HepG2 (cell line): ENCODE measurements at regions not wholly inside any gene's neighbourhood (a gene's known extent, or its start where the extent isn't known, plus 50 kb on each side); places are given as distances from the start of the nearest gene placed in this dataset.

Experiments used
- ATAC-seq: fragments of 200-7000 bp; cut with Tn5 transposase; 3 replicates; pipeline ENCODE4 v1.9.1; 2020; ENCODE audit warnings: mild to moderate bottlenecking, moderate library complexity
- BruUV-seq: library from RNA; stranded (reverse); fragments of 400-500 nt; replicated peaks from 2 replicates; lab custom pipeline; 2021; lab: Mats Ljungman, UMichigan
- CTCF ChIA-PET: fragments of 300-600 bp; formaldehyde crosslinking; extraction: SDS; loops from one replicate; lab custom pipeline; 2021; ENCODE audit warnings: low total read pairs, inconsistent platforms, low intra/inter-chr PET ratio; lab: Yijun Ruan, JAX
- POLR2A ChIA-PET: fragments of 350-600 bp; sonication (Branson Sonifier 250); formaldehyde crosslinking; loops from one replicate; lab custom pipeline; 2020; ENCODE audit warnings: antibody characterized with exemption, inconsistent platforms; lab: Yijun Ruan, JAX
- DNase-seq: peaks from one replicate; pipeline ENCODE4 v3.0.0-alpha.2; 2015; ENCODE audit warnings: low spot score
- FAIRE-seq: peaks from 3 replicates; lab custom pipeline; 2011; peaks lifted over from hg19 to GRCh38; lab: Jason Lieb, UNC
- H2AFZ ChIP-seq: one replicate; pipeline ENCODE4 v1.6.1; 2011; ENCODE audit warnings: low read length, inconsistent platforms
- H3K27ac ChIP-seq: fragments of 300-600 bp; 3 replicates; pipeline ENCODE4 v1.8.0; 2011; ENCODE audit warnings: mixed run types, mild to moderate bottlenecking, mixed read lengths, low read length, inconsistent platforms; ENCODE audit not compliant: insufficient read depth; ENCODE audit errors: extremely low read length
- H3K27me3 ChIP-seq, 2 experiments: fragments of 200-600 bp in 1 of 2; 2 replicates in 1 of 2; 3 replicates in 1 of 2; pipeline versions ENCODE4 v1.6.0 to v1.8.0; 2011; ENCODE audit warnings: low read length in 2 of 2, mild to moderate bottlenecking in 2 of 2, moderate library complexity in 2 of 2, inconsistent platforms in 1 of 2; ENCODE audit not compliant: insufficient read depth in 2 of 2, control insufficient read depth in 1 of 2
- H3K36me3 ChIP-seq, 2 experiments: fragments of 200-600 bp in 1 of 2; replicated peaks in 1 of 2; 2 replicates in 1 of 2; 3 replicates in 1 of 2; pipeline versions ENCODE4 v1.5.1 to v1.8.0; 2011; ENCODE audit warnings: low read length in 2 of 2, inconsistent platforms in 1 of 2; ENCODE audit not compliant: insufficient read depth in 2 of 2, control insufficient read depth in 1 of 2
- H3K4me1 ChIP-seq: 2 replicates; pipeline ENCODE4 v1.5.1; 2012; ENCODE audit warnings: low read length, inconsistent platforms; ENCODE audit not compliant: insufficient read depth
- H3K4me2 ChIP-seq: 2 replicates; pipeline ENCODE4 v1.6.0; 2011; ENCODE audit warnings: low read depth, low read length, inconsistent platforms
- H3K4me3 ChIP-seq, 3 experiments: fragments of 200-600 bp in 1 of 3; sonication (generic), shearing (Covaris generic) in 1 of 3; replicated peaks in 1 of 3; 2 replicates each; pipeline ENCODE4 v1.5.1; 2011 to 2016; ENCODE audit warnings: low read length in 3 of 3, inconsistent platforms in 2 of 3, low read depth in 2 of 3, mild to moderate bottlenecking in 2 of 3, control low read depth in 1 of 3, mixed read lengths in 1 of 3; ENCODE audit not compliant: insufficient read depth in 1 of 3
- H3K79me2 ChIP-seq: one replicate; pipeline ENCODE4 v1.6.1; 2011; ENCODE audit warnings: low read length, inconsistent platforms; ENCODE audit not compliant: insufficient read depth
- H3K9ac ChIP-seq: 2 replicates; pipeline ENCODE4 v1.6.0; 2011; ENCODE audit warnings: mild to moderate bottlenecking, low read depth, low read length, inconsistent platforms; ENCODE audit not compliant: insufficient read depth
- H3K9me3 ChIP-seq: 2 replicates; pipeline ENCODE4 v1.5.1; 2012; ENCODE audit warnings: mild to moderate bottlenecking, low read length
- H4K20me1 ChIP-seq: 2 replicates; pipeline ENCODE4 v1.6.0; 2011; ENCODE audit warnings: inconsistent platforms, mild to moderate bottlenecking, low read length, moderate library complexity; ENCODE audit not compliant: insufficient read depth
- ADNP ChIP-seq: sonication (generic); formaldehyde crosslinking; IDR thresholded peaks from 2 replicates; pipeline ENCODE4 v1.4.0; 2020; ENCODE audit warnings: missing genetic modification reagents
- ARID2 ChIP-seq: sonication (generic); formaldehyde crosslinking; IDR thresholded peaks from 2 replicates; pipeline ENCODE4 v1.8.1; 2022; ENCODE audit warnings: mild to moderate bottlenecking, missing genetic modification reagents, borderline replicate concordance
- HDAC6 ChIP-seq: fragments of 200-600 bp; sonication (generic); IDR thresholded peaks from 2 replicates; pipeline ENCODE4 v1.7.0; 2017; ENCODE audit warnings: mild to moderate bottlenecking, antibody characterized with exemption, low read length, low read depth
- ZFX ChIP-seq: sonication (generic); formaldehyde crosslinking; IDR thresholded peaks from 2 replicates; pipeline ENCODE4 v1.4.0; 2020; ENCODE audit warnings: mild to moderate bottlenecking, low read depth, missing genetic modification reagents, moderate library complexity
- ZMYM4 ChIP-seq: sonication (generic); formaldehyde crosslinking; IDR thresholded peaks from 2 replicates; pipeline ENCODE4 v1.8.1; 2023; ENCODE audit warnings: mild to moderate bottlenecking, missing genetic modification reagents
- ZNF782 ChIP-seq: sonication (generic); formaldehyde crosslinking; IDR thresholded peaks from 2 replicates; pipeline ENCODE4 v1.4.0; 2020; ENCODE audit warnings: missing genetic modification reagents, mild to moderate bottlenecking, borderline replicate concordance
- ZSCAN12 ChIP-seq: sonication (generic); formaldehyde crosslinking; IDR thresholded peaks from 2 replicates; pipeline ENCODE4 v1.9.0; 2021; ENCODE audit warnings: mild to moderate bottlenecking, missing genetic modification reagents
- WGBS: methylation state at CpG from one replicate; pipeline ENCODE4 v1.1.6; 2017; ENCODE audit warnings: low lambda C conversion rate; 5-methylcytosine and 5-hydroxymethylcytosine counted together
- in situ Hi-C: cut with HindIII; loops from 2 replicates; pipeline ENCODE4 v1.10.0; 2017; ENCODE audit warnings: low pct_unique_long_range_greater_than_20kb; ENCODE audit not compliant: extremely low pct_ligation_motif_present
- intact Hi-C: fragments of 100-400 bp; cut with micrococcal nuclease; formaldehyde crosslinking; loops from one replicate; pipeline ENCODE4 v1.10.0; 2022; ENCODE audit not compliant: unreplicated experiment
- TF ChIP-seq, protein P1 (sequence below): IDR thresholded peaks from 2 replicates; pipeline ENCODE4 v1.6.1; 2016; ENCODE audit warnings: low read depth, control low read depth
- TF ChIP-seq, protein P2 (sequence below): sonication (generic); formaldehyde crosslinking; IDR thresholded peaks from 2 replicates; pipeline ENCODE4 v1.4.0; 2020; ENCODE audit warnings: mild to moderate bottlenecking, missing genetic modification reagents
- TF ChIP-seq, protein P3 (sequence below): sonication (generic); formaldehyde crosslinking; IDR thresholded peaks from 2 replicates; pipeline ENCODE4 v1.5.1; 2020; ENCODE audit warnings: mild to moderate bottlenecking, missing genetic modification reagents, borderline replicate concordance

- Histone ChIP-seq H3K4me3 (no peak overlapping the region), H2AFZ (no peak overlapping the region), H4K20me1 (no peaks in the 10 kb centered on the region), H3K79me2 (no peaks in the 10 kb centered on the region), H3K9ac (no peak overlapping the region), H3K36me3 (no peaks in the 10 kb centered on the region), H3K27me3 (peaks cover 5 to 37% of the 10 kb centered on the region in 2 experiments; a peak in 4 of 5 replicates), H3K27ac (no peak overlapping the region), H3K9me3 (peaks cover 4% of the 10 kb centered on the region), H3K4me1 (peaks cover 4% of the 10 kb centered on the region), H3K4me2 (no peak overlapping the region)
- CTCF ChIA-PET, result no interaction called here
- TF ChIP-seq ZMYM4 (CRISPR knock-in tag), result no peak
- TF ChIP-seq, protein P1, sequence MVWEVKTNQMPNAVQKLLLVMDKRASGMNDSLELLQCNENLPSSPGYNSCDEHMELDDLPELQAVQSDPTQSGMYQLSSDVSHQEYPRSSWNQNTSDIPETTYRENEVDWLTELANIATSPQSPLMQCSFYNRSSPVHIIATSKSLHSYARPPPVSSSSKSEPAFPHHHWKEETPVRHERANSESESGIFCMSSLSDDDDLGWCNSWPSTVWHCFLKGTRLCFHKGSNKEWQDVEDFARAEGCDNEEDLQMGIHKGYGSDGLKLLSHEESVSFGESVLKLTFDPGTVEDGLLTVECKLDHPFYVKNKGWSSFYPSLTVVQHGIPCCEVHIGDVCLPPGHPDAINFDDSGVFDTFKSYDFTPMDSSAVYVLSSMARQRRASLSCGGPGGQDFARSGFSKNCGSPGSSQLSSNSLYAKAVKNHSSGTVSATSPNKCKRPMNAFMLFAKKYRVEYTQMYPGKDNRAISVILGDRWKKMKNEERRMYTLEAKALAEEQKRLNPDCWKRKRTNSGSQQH (CRISPR knock-in tag), result no peak
- TF ChIP-seq ZFX (CRISPR knock-in tag), result no peak
- no peak for TF ChIP-seq ADNP (CRISPR knock-in tag)
- TF ChIP-seq, protein P2, sequence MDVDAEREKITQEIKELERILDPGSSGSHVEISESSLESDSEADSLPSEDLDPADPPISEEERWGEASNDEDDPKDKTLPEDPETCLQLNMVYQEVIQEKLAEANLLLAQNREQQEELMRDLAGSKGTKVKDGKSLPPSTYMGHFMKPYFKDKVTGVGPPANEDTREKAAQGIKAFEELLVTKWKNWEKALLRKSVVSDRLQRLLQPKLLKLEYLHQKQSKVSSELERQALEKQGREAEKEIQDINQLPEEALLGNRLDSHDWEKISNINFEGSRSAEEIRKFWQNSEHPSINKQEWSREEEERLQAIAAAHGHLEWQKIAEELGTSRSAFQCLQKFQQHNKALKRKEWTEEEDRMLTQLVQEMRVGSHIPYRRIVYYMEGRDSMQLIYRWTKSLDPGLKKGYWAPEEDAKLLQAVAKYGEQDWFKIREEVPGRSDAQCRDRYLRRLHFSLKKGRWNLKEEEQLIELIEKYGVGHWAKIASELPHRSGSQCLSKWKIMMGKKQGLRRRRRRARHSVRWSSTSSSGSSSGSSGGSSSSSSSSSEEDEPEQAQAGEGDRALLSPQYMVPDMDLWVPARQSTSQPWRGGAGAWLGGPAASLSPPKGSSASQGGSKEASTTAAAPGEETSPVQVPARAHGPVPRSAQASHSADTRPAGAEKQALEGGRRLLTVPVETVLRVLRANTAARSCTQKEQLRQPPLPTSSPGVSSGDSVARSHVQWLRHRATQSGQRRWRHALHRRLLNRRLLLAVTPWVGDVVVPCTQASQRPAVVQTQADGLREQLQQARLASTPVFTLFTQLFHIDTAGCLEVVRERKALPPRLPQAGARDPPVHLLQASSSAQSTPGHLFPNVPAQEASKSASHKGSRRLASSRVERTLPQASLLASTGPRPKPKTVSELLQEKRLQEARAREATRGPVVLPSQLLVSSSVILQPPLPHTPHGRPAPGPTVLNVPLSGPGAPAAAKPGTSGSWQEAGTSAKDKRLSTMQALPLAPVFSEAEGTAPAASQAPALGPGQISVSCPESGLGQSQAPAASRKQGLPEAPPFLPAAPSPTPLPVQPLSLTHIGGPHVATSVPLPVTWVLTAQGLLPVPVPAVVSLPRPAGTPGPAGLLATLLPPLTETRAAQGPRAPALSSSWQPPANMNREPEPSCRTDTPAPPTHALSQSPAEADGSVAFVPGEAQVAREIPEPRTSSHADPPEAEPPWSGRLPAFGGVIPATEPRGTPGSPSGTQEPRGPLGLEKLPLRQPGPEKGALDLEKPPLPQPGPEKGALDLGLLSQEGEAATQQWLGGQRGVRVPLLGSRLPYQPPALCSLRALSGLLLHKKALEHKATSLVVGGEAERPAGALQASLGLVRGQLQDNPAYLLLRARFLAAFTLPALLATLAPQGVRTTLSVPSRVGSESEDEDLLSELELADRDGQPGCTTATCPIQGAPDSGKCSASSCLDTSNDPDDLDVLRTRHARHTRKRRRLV (CRISPR knock-in tag), result no peak
- TF ChIP-seq ZSCAN12 (CRISPR knock-in tag), result no peak
- TF ChIP-seq, protein P3, sequence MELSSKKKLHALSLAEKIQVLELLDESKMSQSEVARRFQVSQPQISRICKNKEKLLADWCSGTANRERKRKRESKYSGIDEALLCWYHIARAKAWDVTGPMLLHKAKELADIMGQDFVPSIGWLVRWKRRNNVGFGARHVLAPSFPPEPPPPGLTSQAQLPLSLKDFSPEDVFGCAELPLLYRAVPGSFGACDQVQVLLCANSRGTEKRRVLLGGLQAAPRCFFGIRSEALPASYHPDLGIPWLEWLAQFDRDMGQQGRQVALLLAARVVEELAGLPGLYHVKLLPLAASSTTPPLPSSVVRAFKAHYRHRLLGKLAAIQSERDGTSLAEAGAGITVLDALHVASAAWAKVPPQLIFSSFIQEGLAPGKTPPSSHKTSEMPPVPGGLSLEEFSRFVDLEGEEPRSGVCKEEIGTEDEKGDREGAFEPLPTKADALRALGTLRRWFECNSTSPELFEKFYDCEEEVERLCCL (CRISPR knock-in tag), result no peak
- no peak for TF ChIP-seq HDAC6
- TF ChIP-seq ARID2, result no peak
- TF ChIP-seq ZNF782 (CRISPR knock-in tag), result no peak
- no TSS peak for BruUV-seq
- WGBS, result 39% methylated on average over 10 of the region's 10 CpGs
- FAIRE-seq, result no peak
- intact Hi-C loops, result no loop called here
- POLR2A ChIA-PET, result no interaction called here
- no peak for DNase-seq
- no peak for ATAC-seq
- in situ Hi-C loops, result no loop called here
These were observed 83.9 kb downstream of the SOX9 start for GRCh38 chr17:72204742-72205141.
